ENCODE measurements at regions not wholly inside any gene's neighbourhood (a gene's known extent, or its start where the extent isn't known, plus 50 kb on each side); places are given as distances from the start of the nearest gene placed in this dataset.

GRCh38 chr7:41051535-41051934 is 651.4 kb downstream of the INHBA start:
- DNase-seq, result no peak
- no peak for TF ChIP-seq CTCF (IDR thresholded peaks at IDR 0.05)
- H3K4me2 ChIP-seq (replicated peaks; ENCODE audit: extremely low read depth, low read length, poor library complexity, severe bottlenecking), result no peak overlapping the region
- H3K4me1 Mint-ChIP-seq, result no peaks in the 10 kb centered on the region
- H3K9me3 Mint-ChIP-seq, result peaks cover 0 to 15% (median 2%) of the 10 kb centered on the region in 7 donors
- no peak overlapping the region for H3K4me3 Mint-ChIP-seq
- no peaks in the 10 kb centered on the region for H4K20me1 ChIP-seq (ENCODE audit: insufficient read depth, low read length)
- no peaks in the 10 kb centered on the region for H3K9me3 ChIP-seq (replicated peaks in 1 of 2; ENCODE audit: control insufficient read depth in 1 of 2, insufficient read depth in 1 of 2, low read length in 2 of 2)
- WGBS (ENCODE audit: insufficient coverage), result 88% methylated on average over 9 of the region's 10 CpGs
- H3K27me3 ChIP-seq (ENCODE audit: control insufficient read depth in 2 of 2, insufficient read depth in 2 of 2, low read length in 2 of 2), result no peaks in the 10 kb centered on the region
- H2AFZ ChIP-seq (ENCODE audit: insufficient read depth, low read depth, low read length, poor library complexity, severe bottlenecking), result no peak overlapping the region
- no peak overlapping the region for H3K9ac ChIP-seq (ENCODE audit: insufficient read depth, low read length, poor library complexity, severe bottlenecking)
- no peaks in the 10 kb centered on the region for H3K79me2 ChIP-seq (ENCODE audit: insufficient read depth, low read length)
- H3K4me1 ChIP-seq (ENCODE audit: control insufficient read depth in 1 of 2, insufficient read depth in 2 of 2, low read length in 2 of 2), result no peaks in the 10 kb centered on the region
- H3K36me3 Mint-ChIP-seq, result no peaks in the 10 kb centered on the region
- intact Hi-C loops (cut with micrococcal nuclease), result no loop called here
- H3K27me3 Mint-ChIP-seq (ENCODE audit: low read depth in 3 of 3), result peaks cover 0 to 1% (median 1%) of the 10 kb centered on the region in 3 donors
- H3K4me3 ChIP-seq (replicated peaks in 1 of 3; ENCODE audit: low read depth in 2 of 3, low read length in 3 of 3), result no peak overlapping the region
- H3K27ac Mint-ChIP-seq, result no peak overlapping the region
- no peaks in the 10 kb centered on the region for H3K36me3 ChIP-seq (replicated peaks in 1 of 2; ENCODE audit: control insufficient read depth in 1 of 2, insufficient read depth in 2 of 2, low read length in 2 of 2)
- no peak overlapping the region for H3K27ac ChIP-seq (ENCODE audit: low read depth in 1 of 2, low read length in 2 of 2)

- TF ChIP-seq CTCF (IDR thresholded peaks at IDR 0.05), result no peak
- H3K36me3 Mint-ChIP-seq, result no peaks in the 10 kb centered on the region
- 93% methylated on average over 3 of the region's 6 CpGs for WGBS (ENCODE audit: insufficient coverage)
Measured at GRCh38 chr7:41051062-41051461, 651.8 kb downstream of the INHBA start.

More at GRCh38 chr7:41051062-41051461, 651.8 kb downstream of the INHBA start:
- Mint-ChIP-seq H3K27me3 (ENCODE audit: low read depth in 3 of 3) (peaks cover 0 to 1% (median 1%) of the 10 kb centered on the region in 3 donors), H3K4me1 (no peaks in the 10 kb centered on the region), H3K9me3 (peaks cover 0 to 12% (median 0%) of the 10 kb centered on the region in 7 donors), H3K4me3 (no peak overlapping the region), H3K27ac (no peak overlapping the region)
- Histone ChIP-seq H3K4me2 (replicated peaks; ENCODE audit: extremely low read depth, low read length, poor library complexity, severe bottlenecking) (no peak overlapping the region), H3K27ac (ENCODE audit: low read depth in 1 of 2, low read length in 2 of 2) (no peak overlapping the region), H3K79me2 (ENCODE audit: insufficient read depth, low read length) (no peaks in the 10 kb centered on the region), H2AFZ (ENCODE audit: insufficient read depth, low read depth, low read length, poor library complexity, severe bottlenecking) (no peak overlapping the region), H3K36me3 (replicated peaks in 1 of 2; ENCODE audit: control insufficient read depth in 1 of 2, insufficient read depth in 2 of 2, low read length in 2 of 2) (no peaks in the 10 kb centered on the region), H3K9me3 (replicated peaks in 1 of 2; ENCODE audit: control insufficient read depth in 1 of 2, insufficient read depth in 1 of 2, low read length in 2 of 2) (no peaks in the 10 kb centered on the region), H3K4me1 (ENCODE audit: control insufficient read depth in 1 of 2, insufficient read depth in 2 of 2, low read length in 2 of 2) (no peaks in the 10 kb centered on the region), H4K20me1 (ENCODE audit: insufficient read depth, low read length) (no peaks in the 10 kb centered on the region), H3K27me3 (ENCODE audit: control insufficient read depth in 2 of 2, insufficient read depth in 2 of 2, low read length in 2 of 2) (no peaks in the 10 kb centered on the region), H3K9ac (ENCODE audit: insufficient read depth, low read length, poor library complexity, severe bottlenecking) (no peak overlapping the region), H3K4me3 (replicated peaks in 1 of 3; ENCODE audit: low read depth in 2 of 3, low read length in 3 of 3) (no peak overlapping the region)
- DNase-seq, result no peak
- intact Hi-C loops (cut with micrococcal nuclease), result no loop called here

Data from CD14-positive monocyte (primary cell).